SK-N-SH (cell line): ENCODE measurements at regions not wholly inside any gene's neighbourhood (a gene's known extent, or its start where the extent isn't known, plus 50 kb on each side); places are given as distances from the start of the nearest gene placed in this dataset.
"Not testable (repeated sequence)": the region's sequence is repeated elsewhere in the genome, so short reads cannot be mapped to it uniquely, and the experiment has no call there.

ENCODE experiments used
- CTCF ChIA-PET: fragments of 300-600, 350-600 bp; formaldehyde crosslinking; extraction: SDS; loops from one replicate; lab custom pipeline; 2021; lab: Yijun Ruan, JAX
- POLR2A ChIA-PET: fragments of 350-600 bp; sonication (Branson Sonifier 250); formaldehyde crosslinking; extraction: SDS; loops from one replicate; lab custom pipeline; 2020; ENCODE audit warnings: antibody characterized with exemption, inconsistent platforms; lab: Yijun Ruan, JAX
- DNase-seq: peaks from one replicate; pipeline ENCODE4 v3.0.0; 2012
- H2AFZ ChIP-seq: fragments of 200-600 bp; sonication (generic); 2 replicates; pipeline ENCODE4 v1.8.1; 2016; ENCODE audit warnings: antibody characterized with exemption, mild to moderate bottlenecking, low read depth
- H3F3A ChIP-seq: fragments of 200-600 bp; sonication (generic); replicated peaks from 2 replicates; pipeline ENCODE3; 2016; ENCODE audit warnings: antibody characterized with exemption, mild to moderate bottlenecking; ENCODE audit not compliant: insufficient read depth
- H3K27ac ChIP-seq, 2 experiments: fragments of 200-500 bp in 1 of 2; fragments of 200-600 bp in 1 of 2; sonication (Bioruptor generic) in 1 of 2; sonication (generic), shearing (Covaris generic) in 1 of 2; 2 replicates each; pipeline versions ENCODE4 v1.5.1 to v1.6.1; 2014 to 2016; ENCODE audit warnings: low read depth in 2 of 2, inconsistent platforms in 1 of 2, low read length in 1 of 2, mild to moderate bottlenecking in 1 of 2, mixed read lengths in 1 of 2
- H3K27me3 ChIP-seq: fragments of 200-600 bp; sonication (generic), shearing (Covaris generic); 2 replicates; pipeline ENCODE4 v1.6.1; 2016; ENCODE audit warnings: mixed run types; ENCODE audit not compliant: insufficient read depth
- H3K36me3 ChIP-seq, 2 experiments: fragments of 200-500 bp in 1 of 2; fragments of 200-600 bp in 1 of 2; sonication (Bioruptor generic) in 1 of 2; sonication (generic) in 1 of 2; replicated peaks in 1 of 2; 2 replicates each; pipeline versions ENCODE3 to v1.5.1; 2014 to 2016; ENCODE audit warnings: low read length in 1 of 2, mild to moderate bottlenecking in 1 of 2; ENCODE audit not compliant: insufficient read depth in 2 of 2, control insufficient read depth in 1 of 2
- H3K4me1 ChIP-seq, 2 experiments: fragments of 200-500 bp in 1 of 2; fragments of 200-600 bp in 1 of 2; sonication (Bioruptor generic) in 1 of 2; sonication (generic), shearing (Covaris generic) in 1 of 2; 2 replicates each; pipeline versions ENCODE4 v1.5.1 to v1.6.1; 2014 to 2016; ENCODE audit warnings: low read depth in 1 of 2, low read length in 1 of 2, mixed run types in 1 of 2; ENCODE audit not compliant: insufficient read depth in 2 of 2, control insufficient read depth in 1 of 2
- H3K4me2 ChIP-seq: fragments of 200-600 bp; sonication (generic), shearing (Covaris generic); 2 replicates; pipeline ENCODE4 v1.6.1; 2017; ENCODE audit warnings: mixed run types
- H3K4me3 ChIP-seq, 2 experiments: fragments of 200-500 bp in 1 of 2; fragments of 200-600 bp in 1 of 2; sonication (Bioruptor generic) in 1 of 2; sonication (generic), shearing (Covaris generic) in 1 of 2; 2 replicates each; pipeline versions ENCODE4 v1.5.1 to v1.8.1; 2014 to 2016; ENCODE audit warnings: low read depth in 2 of 2, inconsistent platforms in 1 of 2, low read length in 1 of 2, mild to moderate bottlenecking in 1 of 2, mixed read lengths in 1 of 2, moderate library complexity in 1 of 2
- H3K79me2 ChIP-seq: fragments of 200-600 bp; sonication (generic); 2 replicates; pipeline ENCODE4 v1.8.1; 2017; ENCODE audit warnings: mild to moderate bottlenecking; ENCODE audit not compliant: insufficient read depth
- H3K9ac ChIP-seq: fragments of 200-600 bp; sonication (generic); 2 replicates; pipeline ENCODE4 v1.6.1; 2017; ENCODE audit warnings: mixed run types
- H3K9me2 ChIP-seq: fragments of 200-600 bp; sonication (generic); 2 replicates; pipeline ENCODE4 v1.6.1; 2017; ENCODE audit warnings: mixed run types
- H3K9me3 ChIP-seq: fragments of 200-600 bp; sonication (generic); 2 replicates; pipeline ENCODE4 v1.6.1; 2017; ENCODE audit warnings: mixed run types, mild to moderate bottlenecking, moderate library complexity
- H4K20me1 ChIP-seq: fragments of 200-600 bp; sonication (generic); 2 replicates; pipeline ENCODE4 v1.6.1; 2017; ENCODE audit warnings: mild to moderate bottlenecking, mixed run types; ENCODE audit not compliant: insufficient read depth
- CTCF ChIP-seq: fragments of 200-600 bp; sonication (generic); IDR thresholded peaks from 2 replicates; pipeline ENCODE4 v1.6.1; 2017; ENCODE audit warnings: antibody characterized with exemption, mild to moderate bottlenecking, moderate library complexity
- EP300 ChIP-seq, 2 experiments: IDR thresholded peaks; 2 replicates each; pipeline versions ENCODE4 v1.4.0 to v1.6.1; 2012; ENCODE audit warnings: borderline replicate concordance in 1 of 2, low read depth in 1 of 2, low read length in 1 of 2
- NFIC ChIP-seq: IDR thresholded peaks from 2 replicates; pipeline ENCODE4 v1.4.0; 2012; ENCODE audit warnings: borderline replicate concordance
- RCOR1 ChIP-seq: fragments of 150-350 bp; IDR thresholded peaks from 2 replicates; pipeline ENCODE4 v1.6.1; 2017; ENCODE audit warnings: antibody characterized with exemption, low read length
- RXRA ChIP-seq: IDR thresholded peaks from 2 replicates; pipeline ENCODE4 v1.4.0; 2012; ENCODE audit warnings: low read depth, mild to moderate bottlenecking, borderline replicate concordance
- SMC3 ChIP-seq: IDR thresholded peaks from 2 replicates; pipeline ENCODE4 v1.6.1; 2012; ENCODE audit warnings: low read depth, low read length, improper control_type of control experiment
- TAF1 ChIP-seq: IDR thresholded peaks from 2 replicates; pipeline ENCODE4 v1.6.1; 2012; ENCODE audit warnings: low read depth, mild to moderate bottlenecking, low read length, moderate library complexity, borderline replicate concordance
- WGBS: methylation state at CpG from one replicate; pipeline ENCODE4 v1.1.6; 2017; ENCODE audit warnings: low lambda C conversion rate; 5-methylcytosine and 5-hydroxymethylcytosine counted together
- TF ChIP-seq, protein P1 (sequence below): fragments of 150-350 bp; IDR thresholded peaks from 2 replicates; pipeline ENCODE4 v1.6.1; 2017; ENCODE audit warnings: antibody characterized with exemption, low read length, low read depth, borderline replicate concordance
- TF ChIP-seq, protein P2 (sequence below): IDR thresholded peaks from 2 replicates; pipeline ENCODE4 v1.4.0; 2012; ENCODE audit warnings: low read depth

- TF ChIP-seq CTCF, result no peak
Measured at GRCh38 chr5:159498630-159499029, 168.3 kb upstream of the IL12B start (continued).

GRCh38 chr5:159502116-159502515, 171.8 kb upstream of the IL12B start:
- H3K9me3 ChIP-seq, H3K4me3 ChIP-seq, H3K27ac ChIP-seq, CTCF ChIA-PET, H3K9ac ChIP-seq, H3K36me3 ChIP-seq, H2AFZ ChIP-seq, H3K79me2 ChIP-seq, H3K4me1 ChIP-seq, DNase-seq, H3K9me2 ChIP-seq, H3K27me3 ChIP-seq, H3K4me2 ChIP-seq, H4K20me1 ChIP-seq, POLR2A ChIA-PET: not testable (repeated sequence)
- peaks cover 10% of the 10 kb centered on the region for H3F3A ChIP-seq
- 58% methylated on average over 4 of the region's 4 CpGs for WGBS

GRCh38 chr5:159503236-159503635, 172.9 kb upstream of the IL12B start:
- H3K79me2 ChIP-seq, result no peaks in the 10 kb centered on the region
- no peak for DNase-seq
- no peak overlapping the region for H3K9ac ChIP-seq
- H2AFZ ChIP-seq, result no peak overlapping the region
- no peak overlapping the region for H3K27ac ChIP-seq
- H3K9me3 ChIP-seq, result no peaks in the 10 kb centered on the region
- no peaks in the 10 kb centered on the region for H3K4me1 ChIP-seq
- H3K27me3 ChIP-seq, result no peaks in the 10 kb centered on the region
- peaks cover 10% of the 10 kb centered on the region for H3F3A ChIP-seq
- no peaks in the 10 kb centered on the region for H3K9me2 ChIP-seq
- H3K4me3 ChIP-seq, result no peak overlapping the region
- H3K4me2 ChIP-seq, result no peak overlapping the region
- H4K20me1 ChIP-seq, result no peaks in the 10 kb centered on the region
- TF ChIP-seq TAF1, result no peak
- no peak for TF ChIP-seq SMC3
- TF ChIP-seq, protein P1, sequence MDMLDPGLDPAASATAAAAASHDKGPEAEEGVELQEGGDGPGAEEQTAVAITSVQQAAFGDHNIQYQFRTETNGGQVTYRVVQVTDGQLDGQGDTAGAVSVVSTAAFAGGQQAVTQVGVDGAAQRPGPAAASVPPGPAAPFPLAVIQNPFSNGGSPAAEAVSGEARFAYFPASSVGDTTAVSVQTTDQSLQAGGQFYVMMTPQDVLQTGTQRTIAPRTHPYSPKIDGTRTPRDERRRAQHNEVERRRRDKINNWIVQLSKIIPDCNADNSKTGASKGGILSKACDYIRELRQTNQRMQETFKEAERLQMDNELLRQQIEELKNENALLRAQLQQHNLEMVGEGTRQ, result no peak
- TF ChIP-seq, protein P2, sequence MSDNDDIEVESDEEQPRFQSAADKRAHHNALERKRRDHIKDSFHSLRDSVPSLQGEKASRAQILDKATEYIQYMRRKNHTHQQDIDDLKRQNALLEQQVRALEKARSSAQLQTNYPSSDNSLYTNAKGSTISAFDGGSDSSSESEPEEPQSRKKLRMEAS, result no peak
- no peak for TF ChIP-seq RXRA
- TF ChIP-seq NFIC, result no peak
- no peak for TF ChIP-seq RCOR1
- TF ChIP-seq EP300 (IDR thresholded peaks at IDR 0.05; ENCODE audit: borderline replicate concordance in 1 of 2, low read depth in 1 of 2, low read length in 1 of 2), result no peak
- no peaks in the 10 kb centered on the region for H3K36me3 ChIP-seq
- ChIA-PET POLR2A (no interaction called here), CTCF (interaction anchor here (1.3 kb wide), 1 partner anchor 59 kb away, joined by 3 read pairs; no protein-coding TSS in a partner anchor)
- 86% methylated on average over 4 of the region's 4 CpGs for WGBS
